HG02870 (cell line): ENCODE measurements at regions not wholly inside any gene's neighbourhood (a gene's known extent, or its start where the extent isn't known, plus 50 kb on each side); places are given as distances from the start of the nearest gene placed in this dataset.
A peak's percentile ranks its signal among the peaks of the same experiment; 100 is the strongest.
"Not testable (repeated sequence)": the region's sequence is repeated elsewhere in the genome, so short reads cannot be mapped to it uniquely, and the experiment has no call there.

ENCODE experiments used
- ATAC-seq: cut with Tn5 transposase; IDR thresholded peaks from one replicate; pipeline ENCODE4 v1.9.1; 2021; ENCODE audit warnings: mild to moderate bottlenecking, moderate library complexity; ENCODE audit not compliant: unreplicated experiment

- ATAC-seq, result no peak
Measured at GRCh38 chr1:173300061-173301044, 93.2 kb upstream of the TNFSF4 start.

- no peak for ATAC-seq
Measured at GRCh38 chr1:173301507-173301906, 94.4 kb upstream of the TNFSF4 start.

GRCh38 chr1:173302366-173302765 lies 95.2 kb upstream of the TNFSF4 start:
- no peak for ATAC-seq

- ATAC-seq, result no peak
Measured at GRCh38 chr1:173302890-173303829, 96.0 kb upstream of the TNFSF4 start.

GRCh38 chr1:173303984-173304383 lies 96.9 kb upstream of the TNFSF4 start:
- ATAC-seq, result no peak

- no peak for ATAC-seq
Measured at GRCh38 chr1:173304529-173305227, 97.5 kb upstream of the TNFSF4 start.

- ATAC-seq, result no peak
Measured at GRCh38 chr1:173307845-173308244, 100.7 kb upstream of the TNFSF4 start.

- ATAC-seq, result no peak
Measured at GRCh38 chr1:173314656-173315055, 107.5 kb upstream of the TNFSF4 start.

- no peak for ATAC-seq
Measured at GRCh38 chr1:173315296-173315695, 108.2 kb upstream of the TNFSF4 start.

GRCh38 chr1:173318788-173319187 lies 111.7 kb upstream of the TNFSF4 start:
- no peak for ATAC-seq

GRCh38 chr1:173324352-173324751 lies 117.2 kb upstream of the TNFSF4 start:
- ATAC-seq, result not testable (repeated sequence)

GRCh38 chr1:173327987-173328386 lies 120.9 kb upstream of the TNFSF4 start:
- ATAC-seq, result not testable (repeated sequence)

- ATAC-seq, result no peak
Measured at GRCh38 chr1:173328961-173329360, 121.8 kb upstream of the TNFSF4 start.

GRCh38 chr1:173329726-173330125 lies 122.6 kb upstream of the TNFSF4 start:
- ATAC-seq, result no peak

- ATAC-seq, result no peak
Measured at GRCh38 chr1:173330149-173330951, 123.2 kb upstream of the TNFSF4 start.

GRCh38 chr1:173330952-173331548 lies 123.9 kb upstream of the TNFSF4 start:
- ATAC-seq, result not testable (repeated sequence)

- no peak for ATAC-seq
Measured at GRCh38 chr1:173332026-173332425, 124.9 kb upstream of the TNFSF4 start.

- ATAC-seq, result peak; percentile 77
Measured at GRCh38 chr1:173333581-173333980, 126.5 kb upstream of the TNFSF4 start.

GRCh38 chr1:173337126-173337525 lies 130.0 kb upstream of the TNFSF4 start:
- ATAC-seq, result no peak

GRCh38 chr1:173341307-173341706 lies 134.2 kb upstream of the TNFSF4 start:
- no peak for ATAC-seq
